NAMALWA (cell line): ENCODE measurements at regions not wholly inside any gene's neighbourhood (a gene's known extent, or its start where the extent isn't known, plus 50 kb on each side); places are given as distances from the start of the nearest gene placed in this dataset.
"Not testable (repeated sequence)": the region's sequence is repeated elsewhere in the genome, so short reads cannot be mapped to it uniquely, and the experiment has no call there.

ENCODE experiments used
- DNase-seq: peaks from one replicate; pipeline ENCODE4 v3.0.0-alpha.2; 2015; ENCODE audit warnings: low spot score

GRCh38 chr7:118418433-118418832 is 193.9 kb downstream of the ANKRD7 start:
- no peak for DNase-seq

- DNase-seq = no peak
Measured at GRCh38 chr7:118420888-118421287, 196.4 kb downstream of the ANKRD7 start.

- no peak for DNase-seq
Measured at GRCh38 chr7:118429141-118429540, 204.6 kb downstream of the ANKRD7 start.

GRCh38 chr7:118436663-118437062 is 212.2 kb downstream of the ANKRD7 start:
- no peak for DNase-seq

GRCh38 chr7:118449030-118449429 is 224.5 kb downstream of the ANKRD7 start:
- not testable (repeated sequence) for DNase-seq

GRCh38 chr7:118449797-118450567 is 225.5 kb downstream of the ANKRD7 start:
- DNase-seq = no peak

- no peak for DNase-seq
Measured at GRCh38 chr7:118452128-118452527, 227.6 kb downstream of the ANKRD7 start.

- no peak for DNase-seq
Measured at GRCh38 chr7:118467381-118467780, 242.9 kb downstream of the ANKRD7 start.

- DNase-seq = no peak
Measured at GRCh38 chr7:118472581-118472980, 248.1 kb downstream of the ANKRD7 start.

GRCh38 chr7:118473271-118473670 is 248.8 kb downstream of the ANKRD7 start:
- DNase-seq = no peak

- DNase-seq = no peak
Measured at GRCh38 chr7:118476036-118476435, 251.5 kb downstream of the ANKRD7 start.

- DNase-seq = no peak
Measured at GRCh38 chr7:118477036-118477435, 252.5 kb downstream of the ANKRD7 start.

GRCh38 chr7:118478236-118478635 is 253.7 kb downstream of the ANKRD7 start:
- DNase-seq = no peak

GRCh38 chr7:118478931-118479330 is 254.4 kb downstream of the ANKRD7 start:
- no peak for DNase-seq

GRCh38 chr7:118492466-118492865 is 268.0 kb downstream of the ANKRD7 start:
- DNase-seq = no peak

GRCh38 chr7:118496138-118496644 is 271.7 kb downstream of the ANKRD7 start:
- DNase-seq = no peak

GRCh38 chr7:118502235-118502634 is 277.7 kb downstream of the ANKRD7 start:
- DNase-seq = no peak

- DNase-seq = no peak
Measured at GRCh38 chr7:118511146-118511545, 286.6 kb downstream of the ANKRD7 start.

- DNase-seq = no peak
Measured at GRCh38 chr7:118517275-118517674, 292.8 kb downstream of the ANKRD7 start.

- DNase-seq = no peak
Measured at GRCh38 chr7:118525020-118525419, 300.5 kb downstream of the ANKRD7 start.

- no peak for DNase-seq
Measured at GRCh38 chr7:118531566-118531965, 307.1 kb downstream of the ANKRD7 start.

- DNase-seq = no peak
Measured at GRCh38 chr7:118559207-118559606, 334.7 kb downstream of the ANKRD7 start.

GRCh38 chr7:118563311-118563710 is 338.8 kb downstream of the ANKRD7 start:
- no peak for DNase-seq

GRCh38 chr7:118572604-118573003 is 348.1 kb downstream of the ANKRD7 start:
- no peak for DNase-seq
